Panc1 (cell line): ENCODE measurements at regions not wholly inside any gene's neighbourhood (a gene's known extent, or its start where the extent isn't known, plus 50 kb on each side); places are given as distances from the start of the nearest gene placed in this dataset.

Experiments used
- POLR2AphosphoS5 ChIP-seq: IDR thresholded peaks from 2 replicates; pipeline ENCODE4 v1.6.1; 2012; ENCODE audit warnings: mild to moderate bottlenecking, low read depth, low read length, moderate library complexity
- SIN3A ChIP-seq: IDR thresholded peaks from 2 replicates; pipeline ENCODE4 v1.6.1; 2012; ENCODE audit warnings: low read depth, mild to moderate bottlenecking, low read length, moderate library complexity, borderline replicate concordance; ENCODE audit not compliant: insufficient read depth
- TF ChIP-seq, protein P1 (sequence below): fragments of 450-650 bp; IDR thresholded peaks from 2 replicates; pipeline ENCODE4 v1.5.1; 2017; ENCODE audit warnings: mild to moderate bottlenecking
- TF ChIP-seq, protein P2 (sequence below), 2 experiments: IDR thresholded peaks; 2 replicates each; pipeline ENCODE4 v1.6.1; 2011 to 2012; ENCODE audit warnings: low read depth in 2 of 2, control low read depth in 1 of 2, low read length in 1 of 2, mild to moderate bottlenecking in 1 of 2, moderate library complexity in 1 of 2; ENCODE audit not compliant: insufficient read depth in 1 of 2

DNA sequence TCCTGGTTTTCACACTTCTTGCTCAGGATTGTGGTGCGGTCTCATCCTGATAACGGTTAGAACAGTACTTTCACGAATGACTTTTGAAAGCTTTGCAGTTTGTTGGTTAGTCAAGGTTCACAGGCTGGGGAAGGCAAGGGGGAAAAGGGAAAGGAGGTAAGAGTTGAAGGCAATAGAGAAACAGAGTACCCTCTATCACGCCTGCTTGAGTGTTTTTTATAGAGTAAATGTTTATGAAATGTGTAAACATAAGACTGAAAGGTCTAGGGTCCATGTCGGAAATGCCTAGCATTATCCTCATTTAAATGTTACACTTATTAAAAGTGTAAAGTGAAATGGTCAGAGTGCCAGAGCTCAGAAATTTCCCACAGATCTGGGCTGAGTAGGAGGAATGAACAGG is 167.4 kb downstream of the URB2 start:
- TF ChIP-seq, protein P1, sequence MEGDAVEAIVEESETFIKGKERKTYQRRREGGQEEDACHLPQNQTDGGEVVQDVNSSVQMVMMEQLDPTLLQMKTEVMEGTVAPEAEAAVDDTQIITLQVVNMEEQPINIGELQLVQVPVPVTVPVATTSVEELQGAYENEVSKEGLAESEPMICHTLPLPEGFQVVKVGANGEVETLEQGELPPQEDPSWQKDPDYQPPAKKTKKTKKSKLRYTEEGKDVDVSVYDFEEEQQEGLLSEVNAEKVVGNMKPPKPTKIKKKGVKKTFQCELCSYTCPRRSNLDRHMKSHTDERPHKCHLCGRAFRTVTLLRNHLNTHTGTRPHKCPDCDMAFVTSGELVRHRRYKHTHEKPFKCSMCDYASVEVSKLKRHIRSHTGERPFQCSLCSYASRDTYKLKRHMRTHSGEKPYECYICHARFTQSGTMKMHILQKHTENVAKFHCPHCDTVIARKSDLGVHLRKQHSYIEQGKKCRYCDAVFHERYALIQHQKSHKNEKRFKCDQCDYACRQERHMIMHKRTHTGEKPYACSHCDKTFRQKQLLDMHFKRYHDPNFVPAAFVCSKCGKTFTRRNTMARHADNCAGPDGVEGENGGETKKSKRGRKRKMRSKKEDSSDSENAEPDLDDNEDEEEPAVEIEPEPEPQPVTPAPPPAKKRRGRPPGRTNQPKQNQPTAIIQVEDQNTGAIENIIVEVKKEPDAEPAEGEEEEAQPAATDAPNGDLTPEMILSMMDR: no peak
- TF ChIP-seq POLR2AphosphoS5 (no peak), SIN3A (no peak)
- TF ChIP-seq, protein P2, sequence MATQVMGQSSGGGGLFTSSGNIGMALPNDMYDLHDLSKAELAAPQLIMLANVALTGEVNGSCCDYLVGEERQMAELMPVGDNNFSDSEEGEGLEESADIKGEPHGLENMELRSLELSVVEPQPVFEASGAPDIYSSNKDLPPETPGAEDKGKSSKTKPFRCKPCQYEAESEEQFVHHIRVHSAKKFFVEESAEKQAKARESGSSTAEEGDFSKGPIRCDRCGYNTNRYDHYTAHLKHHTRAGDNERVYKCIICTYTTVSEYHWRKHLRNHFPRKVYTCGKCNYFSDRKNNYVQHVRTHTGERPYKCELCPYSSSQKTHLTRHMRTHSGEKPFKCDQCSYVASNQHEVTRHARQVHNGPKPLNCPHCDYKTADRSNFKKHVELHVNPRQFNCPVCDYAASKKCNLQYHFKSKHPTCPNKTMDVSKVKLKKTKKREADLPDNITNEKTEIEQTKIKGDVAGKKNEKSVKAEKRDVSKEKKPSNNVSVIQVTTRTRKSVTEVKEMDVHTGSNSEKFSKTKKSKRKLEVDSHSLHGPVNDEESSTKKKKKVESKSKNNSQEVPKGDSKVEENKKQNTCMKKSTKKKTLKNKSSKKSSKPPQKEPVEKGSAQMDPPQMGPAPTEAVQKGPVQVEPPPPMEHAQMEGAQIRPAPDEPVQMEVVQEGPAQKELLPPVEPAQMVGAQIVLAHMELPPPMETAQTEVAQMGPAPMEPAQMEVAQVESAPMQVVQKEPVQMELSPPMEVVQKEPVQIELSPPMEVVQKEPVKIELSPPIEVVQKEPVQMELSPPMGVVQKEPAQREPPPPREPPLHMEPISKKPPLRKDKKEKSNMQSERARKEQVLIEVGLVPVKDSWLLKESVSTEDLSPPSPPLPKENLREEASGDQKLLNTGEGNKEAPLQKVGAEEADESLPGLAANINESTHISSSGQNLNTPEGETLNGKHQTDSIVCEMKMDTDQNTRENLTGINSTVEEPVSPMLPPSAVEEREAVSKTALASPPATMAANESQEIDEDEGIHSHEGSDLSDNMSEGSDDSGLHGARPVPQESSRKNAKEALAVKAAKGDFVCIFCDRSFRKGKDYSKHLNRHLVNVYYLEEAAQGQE (IDR thresholded peaks at IDR 0.05; ENCODE audit: insufficient read depth in 1 of 2, low read depth in 2 of 2, low read length in 1 of 2): no peak
